Endothelial cell (in vitro differentiated cells): ENCODE measurements at regions not wholly inside any gene's neighbourhood (a gene's known extent, or its start where the extent isn't known, plus 50 kb on each side); places are given as distances from the start of the nearest gene placed in this dataset.

Source experiments
- DNase-seq: peaks from one replicate; pipeline ENCODE4 v3.0.0; 2021; ENCODE audit warnings: low spot score
- H3K27ac Mint-ChIP-seq: one replicate; pipeline ENCODE4 v1.8.0; 2021; ENCODE audit warnings: mixed read lengths, inconsistent platforms; ENCODE audit not compliant: unreplicated experiment
- H3K27me3 Mint-ChIP-seq: one replicate; pipeline ENCODE4 v1.8.0; 2021; ENCODE audit warnings: mild to moderate bottlenecking, moderate library complexity, mixed read lengths, inconsistent platforms; ENCODE audit not compliant: unreplicated experiment
- H3K36me3 Mint-ChIP-seq: one replicate; pipeline ENCODE4 v1.8.0; 2021; ENCODE audit warnings: mild to moderate bottlenecking, low read depth, mixed read lengths, inconsistent platforms; ENCODE audit not compliant: unreplicated experiment
- H3K4me1 Mint-ChIP-seq: one replicate; pipeline ENCODE4 v1.8.0; 2021; ENCODE audit warnings: mild to moderate bottlenecking, mixed read lengths, inconsistent platforms; ENCODE audit not compliant: unreplicated experiment
- H3K4me3 Mint-ChIP-seq: one replicate; pipeline ENCODE4 v1.8.0; 2021; ENCODE audit warnings: mild to moderate bottlenecking, mixed read lengths, inconsistent platforms; ENCODE audit not compliant: unreplicated experiment
- H3K9me3 Mint-ChIP-seq: one replicate; pipeline ENCODE4 v1.8.0; 2021; ENCODE audit warnings: mixed read lengths, inconsistent platforms; ENCODE audit not compliant: unreplicated experiment
- TF ChIP-seq, protein P1 (sequence below): fragments of 200-600 bp; sonication (generic); IDR thresholded peaks from one replicate; pipeline ENCODE4 v1.5.0; 2021; ENCODE audit warnings: antibody characterized with exemption; ENCODE audit not compliant: unreplicated experiment

DNA sequence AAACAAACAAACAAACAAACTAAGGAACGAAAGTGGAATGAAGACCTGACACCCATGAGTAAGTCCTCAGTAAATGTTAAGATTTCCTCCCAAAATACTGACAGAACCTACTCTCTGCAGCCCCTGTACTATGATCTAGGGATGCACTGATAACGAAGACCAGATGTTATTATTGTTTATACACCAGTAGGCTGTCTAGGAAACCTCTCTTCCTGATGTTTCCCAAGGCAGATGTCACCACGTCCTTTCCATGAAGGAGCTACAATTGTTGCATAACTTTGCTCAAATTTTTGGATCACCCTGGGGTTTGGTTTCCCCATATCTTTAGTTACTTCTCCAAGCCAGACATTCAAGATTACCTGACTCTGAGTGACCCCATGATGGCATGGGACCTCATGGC, 340.7 kb downstream of the MIAT start:
- no peak for DNase-seq
- TF ChIP-seq, protein P1, sequence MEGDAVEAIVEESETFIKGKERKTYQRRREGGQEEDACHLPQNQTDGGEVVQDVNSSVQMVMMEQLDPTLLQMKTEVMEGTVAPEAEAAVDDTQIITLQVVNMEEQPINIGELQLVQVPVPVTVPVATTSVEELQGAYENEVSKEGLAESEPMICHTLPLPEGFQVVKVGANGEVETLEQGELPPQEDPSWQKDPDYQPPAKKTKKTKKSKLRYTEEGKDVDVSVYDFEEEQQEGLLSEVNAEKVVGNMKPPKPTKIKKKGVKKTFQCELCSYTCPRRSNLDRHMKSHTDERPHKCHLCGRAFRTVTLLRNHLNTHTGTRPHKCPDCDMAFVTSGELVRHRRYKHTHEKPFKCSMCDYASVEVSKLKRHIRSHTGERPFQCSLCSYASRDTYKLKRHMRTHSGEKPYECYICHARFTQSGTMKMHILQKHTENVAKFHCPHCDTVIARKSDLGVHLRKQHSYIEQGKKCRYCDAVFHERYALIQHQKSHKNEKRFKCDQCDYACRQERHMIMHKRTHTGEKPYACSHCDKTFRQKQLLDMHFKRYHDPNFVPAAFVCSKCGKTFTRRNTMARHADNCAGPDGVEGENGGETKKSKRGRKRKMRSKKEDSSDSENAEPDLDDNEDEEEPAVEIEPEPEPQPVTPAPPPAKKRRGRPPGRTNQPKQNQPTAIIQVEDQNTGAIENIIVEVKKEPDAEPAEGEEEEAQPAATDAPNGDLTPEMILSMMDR: no peak
- peaks cover 4% of the 10 kb centered on the region for H3K36me3 Mint-ChIP-seq
- no peak overlapping the region for H3K4me3 Mint-ChIP-seq
- H3K9me3 Mint-ChIP-seq: no peaks in the 10 kb centered on the region
- no peaks in the 10 kb centered on the region for H3K27me3 Mint-ChIP-seq
- peaks cover 31% of the 10 kb centered on the region for H3K4me1 Mint-ChIP-seq
- H3K27ac Mint-ChIP-seq: peak overlapping the region; percentile 67

DNA sequence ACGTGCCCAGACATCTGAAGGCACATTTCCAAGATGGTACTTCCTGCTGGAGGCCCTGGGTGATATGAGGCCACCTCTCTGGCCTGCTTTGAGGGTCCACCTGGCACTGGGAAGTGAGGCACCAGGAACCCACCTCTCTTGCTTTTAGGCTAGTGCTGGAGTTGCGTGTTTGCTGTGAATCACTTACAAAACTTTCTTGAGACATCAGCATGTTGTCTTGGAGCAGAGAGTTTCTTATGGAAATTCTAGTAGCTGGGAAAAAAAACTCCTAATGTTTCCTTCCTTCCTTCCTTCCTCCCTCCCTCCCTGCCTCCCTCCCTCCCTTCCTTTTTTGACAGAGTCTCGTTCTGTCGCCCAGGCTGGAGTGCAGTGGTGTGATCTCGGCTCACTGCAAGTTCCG, 341.3 kb downstream of the MIAT start:
- TF ChIP-seq, protein P1: no peak
- H3K36me3 Mint-ChIP-seq: peaks cover 4% of the 10 kb centered on the region
- H3K4me1 Mint-ChIP-seq: peaks cover 31% of the 10 kb centered on the region
- no peak overlapping the region for H3K4me3 Mint-ChIP-seq
- no peaks in the 10 kb centered on the region for H3K27me3 Mint-ChIP-seq
- H3K27ac Mint-ChIP-seq: no peak overlapping the region
- DNase-seq: no peak
- no peaks in the 10 kb centered on the region for H3K9me3 Mint-ChIP-seq

DNA sequence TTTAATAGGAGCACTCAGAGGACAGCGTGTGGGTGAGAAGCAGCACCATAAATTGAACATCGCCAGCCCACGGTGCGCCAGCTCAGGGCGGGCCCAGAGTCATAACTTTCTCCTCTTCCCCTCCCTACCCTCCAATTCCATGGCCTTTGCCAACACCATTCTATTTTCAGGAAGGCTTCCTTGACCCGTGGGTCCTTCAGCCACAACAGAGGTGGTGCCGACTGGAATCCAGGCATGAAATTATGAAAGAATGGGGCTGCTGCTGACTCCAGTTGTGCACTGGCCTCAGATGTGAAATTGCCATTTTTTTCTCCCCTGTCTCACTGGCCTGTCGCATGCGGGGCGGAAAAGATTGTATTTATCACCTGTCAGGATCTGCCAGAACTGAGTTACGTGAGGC, 345.9 kb downstream of the MIAT start:
- Mint-ChIP-seq H3K27me3 (no peaks in the 10 kb centered on the region), H3K9me3 (no peaks in the 10 kb centered on the region), H3K4me3 (no peak overlapping the region), H3K27ac (no peak overlapping the region), H3K4me1 (peaks cover 27% of the 10 kb centered on the region), H3K36me3 (no peaks in the 10 kb centered on the region)
- DNase-seq: no peak
- TF ChIP-seq, protein P1: no peak

DNA sequence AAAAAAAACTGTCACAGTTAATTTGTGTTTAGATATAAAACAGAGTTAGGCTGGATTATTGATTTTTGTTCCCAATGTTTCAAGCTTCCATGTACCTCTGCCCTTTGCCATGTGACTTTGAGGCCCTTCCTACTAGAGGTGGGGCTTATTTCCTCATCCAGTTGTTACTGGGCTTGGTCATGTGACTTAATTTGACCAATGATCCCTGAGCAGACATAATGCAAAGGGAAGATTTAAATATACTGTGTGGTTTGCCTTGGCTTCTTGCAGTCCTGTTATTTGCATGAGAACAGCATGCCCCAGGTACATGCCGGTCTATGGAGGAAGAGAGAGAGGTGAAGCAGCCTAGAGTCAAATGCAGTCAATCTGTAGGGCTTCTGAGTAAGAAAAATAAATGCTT, 347.0 kb downstream of the MIAT start:
- Mint-ChIP-seq H3K9me3 (no peaks in the 10 kb centered on the region), H3K27ac (no peak overlapping the region), H3K27me3 (no peaks in the 10 kb centered on the region), H3K4me1 (peaks cover 20% of the 10 kb centered on the region), H3K36me3 (no peaks in the 10 kb centered on the region), H3K4me3 (no peak overlapping the region)
- DNase-seq: no peak
- TF ChIP-seq, protein P1: no peak

DNA sequence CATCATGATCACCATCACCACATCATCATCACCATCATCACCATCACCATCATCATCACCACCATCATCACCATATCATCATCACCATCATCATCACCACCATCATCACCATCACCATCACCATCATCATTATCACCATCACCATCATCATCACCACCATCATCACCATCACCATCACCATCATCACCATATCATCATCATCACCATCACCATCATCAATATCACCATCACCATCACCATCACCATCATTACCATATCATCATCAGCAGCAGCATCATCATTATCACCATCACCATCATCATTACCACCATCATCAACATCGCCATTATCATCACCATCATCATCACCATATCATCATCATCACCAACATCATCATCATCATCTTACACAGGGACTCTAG, 351.1 kb downstream of the MIAT start:
- no peak for DNase-seq
- no peaks in the 10 kb centered on the region for H3K4me1 Mint-ChIP-seq
- H3K27ac Mint-ChIP-seq: no peak overlapping the region
- H3K9me3 Mint-ChIP-seq: no peaks in the 10 kb centered on the region
- H3K36me3 Mint-ChIP-seq: no peaks in the 10 kb centered on the region
- TF ChIP-seq, protein P1: no peak
- no peak overlapping the region for H3K4me3 Mint-ChIP-seq
- H3K27me3 Mint-ChIP-seq: no peaks in the 10 kb centered on the region
